SH-SY5Y (cell line): ENCODE measurements at regions not wholly inside any gene's neighbourhood (a gene's known extent, or its start where the extent isn't known, plus 50 kb on each side); places are given as distances from the start of the nearest gene placed in this dataset.

Experiments used
- GATA2 ChIP-seq: IDR thresholded peaks from 2 replicates; pipeline ENCODE4 v1.6.1; 2011; ENCODE audit warnings: mild to moderate bottlenecking, low read depth, low read length
- GATA3 ChIP-seq: IDR thresholded peaks from 2 replicates; pipeline ENCODE4 v1.6.1; 2011; ENCODE audit warnings: low read depth, mild to moderate bottlenecking, low read length, moderate library complexity

- TF ChIP-seq GATA3 (no peak), GATA2 (no peak)
Observed at GRCh38 chr9:87088621-87089365, 141.5 kb upstream of the GAS1 start.

GRCh38 chr9:87089506-87089905 lies 142.2 kb upstream of the GAS1 start:
- TF ChIP-seq GATA3 (no peak), GATA2 (no peak)

- TF ChIP-seq GATA2 (no peak), GATA3 (no peak)
Observed at GRCh38 chr9:87089929-87090328, 142.6 kb upstream of the GAS1 start.

GRCh38 chr9:87093777-87094176 lies 146.5 kb upstream of the GAS1 start:
- no peak for TF ChIP-seq GATA2
- no peak for TF ChIP-seq GATA3

GRCh38 chr9:87095951-87096350 lies 148.6 kb upstream of the GAS1 start:
- TF ChIP-seq GATA2 (no peak), GATA3 (no peak)

GRCh38 chr9:87096506-87096905 lies 149.2 kb upstream of the GAS1 start:
- TF ChIP-seq GATA3 (no peak), GATA2 (no peak)

GRCh38 chr9:87097238-87097637 lies 149.9 kb upstream of the GAS1 start:
- TF ChIP-seq GATA2 (no peak), GATA3 (no peak)

GRCh38 chr9:87099407-87099806 lies 152.1 kb upstream of the GAS1 start:
- TF ChIP-seq GATA2 (no peak), GATA3 (no peak)

GRCh38 chr9:87100001-87100400 lies 152.7 kb upstream of the GAS1 start:
- no peak for TF ChIP-seq GATA2
- no peak for TF ChIP-seq GATA3

GRCh38 chr9:87102126-87102525 lies 154.8 kb upstream of the GAS1 start:
- no peak for TF ChIP-seq GATA2
- no peak for TF ChIP-seq GATA3

- TF ChIP-seq GATA3 = no peak
- TF ChIP-seq GATA2 = no peak
Observed at GRCh38 chr9:87107072-87107471, 159.8 kb upstream of the GAS1 start.

- TF ChIP-seq GATA2 = no peak
Observed at GRCh38 chr9:87108661-87109060, 161.4 kb upstream of the GAS1 start.

- TF ChIP-seq GATA3 = no peak
Observed at GRCh38 chr9:87109231-87109631, 161.9 kb upstream of the GAS1 start.

GRCh38 chr9:87109851-87110250 lies 162.5 kb upstream of the GAS1 start:
- no peak for TF ChIP-seq GATA2
- no peak for TF ChIP-seq GATA3

GRCh38 chr9:87111010-87111409 lies 163.7 kb upstream of the GAS1 start:
- no peak for TF ChIP-seq GATA3
- no peak for TF ChIP-seq GATA2

- TF ChIP-seq GATA3 = no peak
- no peak for TF ChIP-seq GATA2
Observed at GRCh38 chr9:87112656-87113055, 165.3 kb upstream of the GAS1 start.

- TF ChIP-seq GATA2 (no peak), GATA3 (no peak)
Observed at GRCh38 chr9:87113874-87114273, 166.6 kb upstream of the GAS1 start.
